H1 (cell line): ENCODE measurements at regions not wholly inside any gene's neighbourhood (a gene's known extent, or its start where the extent isn't known, plus 50 kb on each side); places are given as distances from the start of the nearest gene placed in this dataset.
A peak's percentile ranks its signal among the peaks of the same experiment; 100 is the strongest.

ENCODE experiments used
- CTCF ChIA-PET: fragments of 300-600 bp; sonication (Branson Sonifier 250); formaldehyde crosslinking; loops from one replicate; lab custom pipeline; 2021; ENCODE audit not compliant: partially characterized antibody; lab: Charles Lee
- POLR2A ChIA-PET: fragments of 300-600 bp; sonication (Branson Sonifier 250); formaldehyde crosslinking; loops from one replicate; lab custom pipeline; 2021; ENCODE audit warnings: inconsistent platforms; ENCODE audit not compliant: partially characterized antibody; lab: Charles Lee
- DNase-seq, 2 experiments: peaks; one replicate each; pipeline versions ENCODE4 v3.0.0 to v3.0.0-alpha.2; 2010 to 2022; ENCODE audit warnings: low spot score in 2 of 2, low read depth in 1 of 2, mixed read lengths in 1 of 2
- FAIRE-seq: peaks from 2 replicates; lab custom pipeline; 2011; peaks lifted over from hg19 to GRCh38; lab: Jason Lieb, UNC
- H2AFZ ChIP-seq: 2 replicates; pipeline ENCODE4 v1.8.1; 2012; ENCODE audit warnings: low read length, inconsistent platforms
- H2AK5ac ChIP-seq: 2 replicates; pipeline ENCODE4 v1.6.1; 2013; ENCODE audit warnings: low read depth, low read length
- H2BK120ac ChIP-seq: replicated peaks from 2 replicates; pipeline ENCODE3; 2013; ENCODE audit warnings: low read depth, low read length, inconsistent platforms
- H2BK12ac ChIP-seq: 2 replicates; pipeline ENCODE4 v1.6.1; 2013; ENCODE audit warnings: low read depth, low read length
- H2BK15ac ChIP-seq: 2 replicates; pipeline ENCODE4 v1.6.1; 2013; ENCODE audit warnings: low read length
- H2BK20ac ChIP-seq: 2 replicates; pipeline ENCODE4 v1.6.1; 2013; ENCODE audit warnings: low read length
- H2BK5ac ChIP-seq: 2 replicates; pipeline ENCODE4 v1.6.1; 2013; ENCODE audit warnings: low read depth, low read length
- H3K14ac ChIP-seq: 2 replicates; pipeline ENCODE4 v1.6.1; 2013; ENCODE audit warnings: inconsistent platforms; ENCODE audit not compliant: insufficient read length
- H3K18ac ChIP-seq: 2 replicates; pipeline ENCODE4 v1.6.1; 2013; ENCODE audit warnings: low read length; ENCODE audit errors: extremely low read depth
- H3K23ac ChIP-seq: 2 replicates; pipeline ENCODE4 v1.6.1; 2013; ENCODE audit warnings: inconsistent platforms; ENCODE audit not compliant: insufficient read length
- H3K23me2 ChIP-seq: 2 replicates; pipeline ENCODE4 v1.6.1; 2013; ENCODE audit warnings: low read depth, low read length
- H3K27ac ChIP-seq: 2 replicates; pipeline ENCODE4 v1.6.1; 2011; ENCODE audit warnings: low read depth, low read length, inconsistent platforms
- H3K27me3 ChIP-seq, 4 experiments: replicated peaks in 1 of 4; 1 replicate in 1 of 4; 2 replicates in 3 of 4; pipeline versions ENCODE4 v1.6.1 to v1.8.1; 2011 to 2013; ENCODE audit warnings: low read length in 3 of 4, mild to moderate bottlenecking in 3 of 4, inconsistent platforms in 2 of 4, mixed read lengths in 2 of 4, moderate library complexity in 1 of 4; ENCODE audit not compliant: control insufficient read depth in 3 of 4, insufficient read depth in 3 of 4; ENCODE audit errors: extremely low read depth in 1 of 4
- H3K36me3 ChIP-seq, 4 experiments: 2 replicates each; pipeline versions ENCODE4 v1.6.1 to v1.8.1; 2011 to 2013; ENCODE audit warnings: mild to moderate bottlenecking in 4 of 4, low read length in 3 of 4, moderate library complexity in 2 of 4, control low read depth in 1 of 4, inconsistent platforms in 1 of 4; ENCODE audit not compliant: insufficient read depth in 4 of 4, control insufficient read depth in 2 of 4
- H3K4ac ChIP-seq: replicated peaks from 2 replicates; pipeline ENCODE3; 2013; ENCODE audit warnings: low read length, low read depth, mixed read lengths, inconsistent platforms; ENCODE audit not compliant: insufficient read length
- H3K4me1 ChIP-seq, 4 experiments: replicated peaks in 1 of 4; 1 replicate in 1 of 4; 2 replicates in 3 of 4; pipeline versions ENCODE4 v1.6.1 to v1.8.1; 2011 to 2013; ENCODE audit warnings: low read length in 3 of 4, inconsistent platforms in 2 of 4, mixed read lengths in 1 of 4; ENCODE audit not compliant: insufficient read depth in 4 of 4, control insufficient read depth in 3 of 4
- H3K4me2 ChIP-seq, 2 experiments: 2 replicates each; pipeline versions ENCODE4 v1.6.1 to v1.8.1; 2011 to 2013; ENCODE audit warnings: low read depth in 2 of 2, low read length in 2 of 2, control low read depth in 1 of 2, inconsistent platforms in 1 of 2, mild to moderate bottlenecking in 1 of 2; ENCODE audit not compliant: insufficient read depth in 1 of 2
- H3K4me3 ChIP-seq, 4 experiments: fragments of 200-600, 300-600 bp in 1 of 4; sonication (generic), shearing (Covaris generic), sonication (Bioruptor Twin) in 1 of 4; 2 replicates each; pipeline versions ENCODE4 v1.5.1 to v1.8.1; 2011 to 2016; ENCODE audit warnings: low read length in 4 of 4, low read depth in 3 of 4, control low read depth in 2 of 4, inconsistent platforms in 2 of 4, mild to moderate bottlenecking in 2 of 4, mixed read lengths in 1 of 4, moderate library complexity in 1 of 4; ENCODE audit not compliant: insufficient read depth in 2 of 4; ENCODE audit errors: extremely low read depth in 1 of 4
- H3K56ac ChIP-seq: replicated peaks from 2 replicates; pipeline ENCODE3; 2013; ENCODE audit warnings: low read depth, mild to moderate bottlenecking, mixed read lengths, low read length, inconsistent platforms; ENCODE audit not compliant: insufficient read length
- H3K79me1 ChIP-seq: 2 replicates; pipeline ENCODE4 v1.6.1; 2013; ENCODE audit warnings: low read depth, low read length, control low read depth
- H3K79me2 ChIP-seq, 2 experiments: 2 replicates each; pipeline versions ENCODE4 v1.6.1 to v1.8.1; 2012 to 2013; ENCODE audit warnings: low read length in 2 of 2, mild to moderate bottlenecking in 2 of 2, inconsistent platforms in 1 of 2; ENCODE audit not compliant: insufficient read depth in 2 of 2, control insufficient read depth in 1 of 2
- H3K9ac ChIP-seq, 4 experiments: replicated peaks in 1 of 4; 1 replicate in 1 of 4; 2 replicates in 3 of 4; pipeline versions ENCODE4 v1.6.1 to v1.8.1; 2011 to 2013; ENCODE audit warnings: low read depth in 3 of 4, low read length in 3 of 4, control low read depth in 2 of 4, mild to moderate bottlenecking in 2 of 4, moderate library complexity in 2 of 4, inconsistent platforms in 1 of 4; ENCODE audit errors: extremely low read depth in 1 of 4
- H3K9me3 ChIP-seq, 2 experiments: 2 replicates each; pipeline versions ENCODE4 v1.6.1 to v1.8.1; 2012 to 2013; ENCODE audit warnings: mild to moderate bottlenecking in 2 of 2, moderate library complexity in 2 of 2, control low read depth in 1 of 2, inconsistent platforms in 1 of 2, low read depth in 1 of 2, low read length in 1 of 2, mixed read lengths in 1 of 2; ENCODE audit not compliant: insufficient read depth in 2 of 2
- H4K20me1 ChIP-seq, 2 experiments: replicated peaks in 1 of 2; 2 replicates each; pipeline versions ENCODE3 to v1.8.1; 2011 to 2013; ENCODE audit warnings: inconsistent platforms in 2 of 2, low read length in 2 of 2, mild to moderate bottlenecking in 1 of 2; ENCODE audit not compliant: insufficient read depth in 2 of 2, control insufficient read depth in 1 of 2
- H4K5ac ChIP-seq: 2 replicates; pipeline ENCODE4 v1.6.1; 2013; ENCODE audit warnings: low read length, low read depth, mixed read lengths, inconsistent platforms; ENCODE audit not compliant: insufficient read length
- H4K8ac ChIP-seq: 2 replicates; pipeline ENCODE4 v1.8.0; 2013; ENCODE audit warnings: mild to moderate bottlenecking, moderate library complexity, low read length, inconsistent platforms; ENCODE audit not compliant: insufficient read depth; ENCODE audit errors: extremely low read depth
- H4K91ac ChIP-seq: replicated peaks from 2 replicates; pipeline ENCODE3; 2013; ENCODE audit warnings: low read length, mixed read lengths, inconsistent platforms; ENCODE audit not compliant: insufficient read length
- ASH2L ChIP-seq: fragments of 200-600, 300-600 bp; sonication (generic); IDR thresholded peaks from one replicate; pipeline ENCODE4 v1.7.1; 2017; ENCODE audit warnings: low read length
- CEBPB ChIP-seq: IDR thresholded peaks from 2 replicates; pipeline ENCODE4 v1.6.1; 2012; ENCODE audit warnings: low read depth, low read length
- CHD1 ChIP-seq: IDR thresholded peaks from 2 replicates; pipeline ENCODE4 v1.6.1; 2012; ENCODE audit warnings: low read depth, low read length, improper control_type of control experiment
- CTCF ChIP-seq, 3 experiments: IDR thresholded peaks; 1 replicate in 2 of 3; 2 replicates in 1 of 3; pipeline versions ENCODE4 v1.5.1 to v1.6.1; 2011; ENCODE audit warnings: low read length in 3 of 3, mild to moderate bottlenecking in 3 of 3, inconsistent platforms in 2 of 3, low read depth in 1 of 3, moderate library complexity in 1 of 3; ENCODE audit not compliant: insufficient read depth in 1 of 3; ENCODE audit errors: control extremely low read depth in 1 of 3
- GABPA ChIP-seq: IDR thresholded peaks from 2 replicates; pipeline ENCODE4 v1.6.1; 2011; ENCODE audit warnings: mild to moderate bottlenecking, low read length, moderate library complexity, borderline replicate concordance; ENCODE audit not compliant: insufficient read depth
- MAFK ChIP-seq: IDR thresholded peaks from 2 replicates; pipeline ENCODE4 v1.6.1; 2012; ENCODE audit warnings: low read depth, mild to moderate bottlenecking, improper control_type of control experiment, low read length
- SIX5 ChIP-seq: IDR thresholded peaks from 2 replicates; pipeline ENCODE4 v1.6.1; 2011; ENCODE audit warnings: mild to moderate bottlenecking, low read depth, low read length
- SP4 ChIP-seq: IDR thresholded peaks from 2 replicates; pipeline ENCODE4 v1.6.1; 2012; ENCODE audit warnings: low read length, inconsistent platforms
- SUZ12 ChIP-seq: fragments of 200-600 bp; sonication (generic); IDR thresholded peaks from 2 replicates; pipeline ENCODE4 v1.6.1; 2012; ENCODE audit warnings: mild to moderate bottlenecking, inconsistent platforms, low read length, moderate library complexity, mixed read lengths
- WGBS, 2 experiments: shearing (Covaris generic) in 1 of 2; methylation state at CpG; one replicate each; pipeline versions ENCODE4 v1.1.6 to v1.1.7; 2013 to 2015; ENCODE audit warnings: low lambda C conversion rate in 2 of 2, mixed read lengths in 2 of 2, inconsistent platforms in 1 of 2, low coverage in 1 of 2, missing lambda C conversion rate in 1 of 2; ENCODE audit not compliant: insufficient replicate concordance in 2 of 2, insufficient coverage in 1 of 2, insufficient read length in 1 of 2; ENCODE audit errors: extremely low coverage in 1 of 2, missing lambda C conversion rate in 1 of 2; 5-methylcytosine and 5-hydroxymethylcytosine counted together

DNA sequence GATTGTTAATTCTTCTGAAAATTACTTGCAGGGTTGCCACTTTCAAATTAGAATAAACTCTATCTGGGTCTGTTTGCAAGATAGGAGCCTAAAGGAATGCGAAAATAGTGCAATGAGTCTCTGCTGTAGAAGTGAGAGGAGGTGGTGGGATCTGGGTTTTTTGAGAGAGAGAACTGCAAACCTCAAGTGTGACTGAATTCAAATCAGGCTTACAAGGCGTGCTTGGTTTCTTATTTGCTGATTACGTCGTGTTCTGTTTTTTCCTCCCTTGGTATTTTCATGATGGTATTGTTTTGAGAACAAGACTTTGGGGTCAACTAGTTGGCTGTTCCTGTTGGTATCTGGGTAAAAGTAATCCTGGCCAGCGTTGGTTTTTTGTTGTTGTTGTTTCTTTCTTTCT is 490.9 kb upstream of the CFAP20DC start:
- TF ChIP-seq ASH2L (no peak), MAFK (no peak), CTCF (IDR thresholded peaks at IDR 0.05; ENCODE audit: control extremely low read depth in 1 of 3, insufficient read depth in 1 of 3, low read depth in 1 of 3, low read length in 3 of 3) (no peak), SP4 (no peak), SIX5 (no peak), CEBPB (no peak), CHD1 (no peak), GABPA (no peak), SUZ12 (no peak)
- H2BK15ac ChIP-seq, result no peak overlapping the region
- H3K9me3 ChIP-seq, result no peaks in the 10 kb centered on the region
- H4K20me1 ChIP-seq, result no peaks in the 10 kb centered on the region
- no peak overlapping the region for H3K14ac ChIP-seq
- no peak for DNase-seq
- no peak overlapping the region for H2BK5ac ChIP-seq
- H3K4me2 ChIP-seq, result peak overlapping the region in 1 of 2 experiments; percentile 26; a peak in 2 of 4 replicates
- no peak overlapping the region for H2AK5ac ChIP-seq
- H3K27ac ChIP-seq, result no peak overlapping the region
- no peak for FAIRE-seq
- ChIA-PET CTCF (no interaction called here), POLR2A (no interaction called here)
- H3K79me2 ChIP-seq, result no peaks in the 10 kb centered on the region
- no peaks in the 10 kb centered on the region for H3K79me1 ChIP-seq
- peak overlapping the region; percentile 95; the same call in 1 of the 2 replicates for H2AFZ ChIP-seq
- H3K56ac ChIP-seq, result no peak overlapping the region
- no peaks in the 10 kb centered on the region; a peak in 2 of 7 replicates for H3K4me1 ChIP-seq
- H3K27me3 ChIP-seq, result peaks cover 0 to 1% (median 0%) of the 10 kb centered on the region in 4 experiments; a peak in 1 of 7 replicates
- H4K5ac ChIP-seq, result no peak overlapping the region
- no peak overlapping the region for H4K8ac ChIP-seq
- H2BK120ac ChIP-seq, result no peak overlapping the region
- no peak overlapping the region for H2BK12ac ChIP-seq
- no peak overlapping the region for H3K23ac ChIP-seq
- H3K4ac ChIP-seq, result no peak overlapping the region
- no peak overlapping the region for H2BK20ac ChIP-seq
- WGBS, 2 experiments, result 58% methylated on average over 5 of the region's 5 CpGs; no CpG with 5 or more reads in 1 of the 2 experiments
- H3K36me3 ChIP-seq, result no peaks in the 10 kb centered on the region
- no peaks in the 10 kb centered on the region for H3K23me2 ChIP-seq
- H3K18ac ChIP-seq, result no peak overlapping the region
- no peak overlapping the region for H4K91ac ChIP-seq
- H3K4me3 ChIP-seq, result no peak overlapping the region
- no peak overlapping the region for H3K9ac ChIP-seq
